Adrenal gland (tissue), 9 donors: ENCODE measurements at regions not wholly inside any gene's neighbourhood (a gene's known extent, or its start where the extent isn't known, plus 50 kb on each side); places are given as distances from the start of the nearest gene placed in this dataset.
A peak's percentile ranks its signal among the peaks of the same experiment; 100 is the strongest.

ENCODE experiments used
- DNase-seq, 7 donors: peaks; one replicate each; pipeline ENCODE4 v3.0.0-alpha.2; 2019 to 2020
- H3K27ac ChIP-seq, 5 donors: fragments of 200-600 bp; sonication (generic) in 4 of 5; 1 replicate in 3 of 5; 2 replicates in 2 of 5; pipeline versions ENCODE4 v1.5.1 to v1.8.0; 2016 to 2020; ENCODE audit warnings: mild to moderate bottlenecking in 1 of 5
- H3K27me3 ChIP-seq: fragments of 200-600 bp; 2 replicates; pipeline ENCODE4 v1.8.0; 2021
- H3K36me3 ChIP-seq, 2 donors: fragments of 200-600 bp; replicated peaks in 1 of 2; 1 replicate in 1 of 2; 2 replicates in 1 of 2; pipeline versions ENCODE4 v1.5.1 to v1.8.0; 2018 to 2022
- H3K4me1 ChIP-seq, 2 donors: fragments of 200-600 bp; replicated peaks in 1 of 2; 1 replicate in 1 of 2; 2 replicates in 1 of 2; pipeline versions ENCODE4 v1.5.1 to v1.8.0; 2018 to 2021
- H3K4me3 ChIP-seq, 4 donors: fragments of 200-600 bp; sonication (generic) in 3 of 4; one replicate each; pipeline ENCODE4 v1.5.1; 2016 to 2018
- H3K9me3 ChIP-seq, 3 donors: fragments of 200-600 bp; sonication (generic) in 1 of 3; replicated peaks in 1 of 3; 1 replicate in 2 of 3; 2 replicates in 1 of 3; pipeline versions ENCODE4 v1.5.1 to v1.8.0; 2016 to 2021
- POLR2A ChIP-seq, 2 donors: fragments of 450-650 bp; IDR thresholded peaks; one replicate each; pipeline ENCODE4 v1.6.1; 2017; ENCODE audit warnings: antibody characterized with exemption in 2 of 2, mild to moderate bottlenecking in 2 of 2, moderate library complexity in 1 of 2
- WGBS, 4 donors: extraction: QIAGEN DNeasy Blood & Tissue Kit in 2 of 4; methylation state at CpG; one replicate each; pipeline versions ENCODE4 v1.1.5 to v1.1.7; 2013 to 2017; 5-methylcytosine and 5-hydroxymethylcytosine counted together
- intact Hi-C, 2 donors: fragments of 100-400 bp; cut with DNase I; formaldehyde crosslinking; loops; one replicate each; pipeline versions ENCODE4 v1.14.1 to v1.15.0; 2022 to 2023
- TF ChIP-seq, protein P1 (sequence below), 6 experiments: fragments of 450-650 bp in 4 of 6; fragments of 200-600 bp in 2 of 6; sonication (generic) in 1 of 6; IDR thresholded peaks; 1 replicate in 5 of 6; 2 replicates in 1 of 6; pipeline versions ENCODE4 v1.5.1 to v1.8.0; 2016 to 2021; ENCODE audit warnings: antibody characterized with exemption in 6 of 6, mild to moderate bottlenecking in 2 of 6, moderate library complexity in 1 of 6
- donor health status: healthy with polysubstance abuse.
- donor health status: Bipolar disorder and iron deficiency.
- donor health status: DM: yes; HTN: yes; CAD: no.
- donor health status: DM: no; HTN: no; CAD: no.
- donor health status: DM: no; HTN: no; CAD: no.

DNA sequence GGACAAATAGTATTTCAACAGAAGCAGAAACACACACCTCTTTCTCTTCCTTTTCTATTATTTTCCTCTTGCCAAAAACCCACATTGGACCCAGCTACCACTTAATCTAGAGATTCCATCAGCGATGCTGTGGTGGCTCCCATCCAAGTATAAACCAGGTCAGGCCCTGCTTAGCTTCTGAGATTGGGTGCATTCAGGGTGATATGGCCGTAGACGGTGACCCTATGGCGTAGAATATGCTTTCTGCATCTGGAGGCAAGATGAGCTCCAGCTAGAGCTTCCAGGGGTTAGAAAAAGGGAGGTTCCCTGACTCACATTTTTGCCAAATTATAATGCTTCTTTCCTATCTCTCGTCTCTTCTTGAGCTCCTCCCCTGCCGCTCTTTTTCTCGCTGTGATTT is 66.5 kb downstream of the TNP1 start:
- WGBS, 4 donors, result 92 to 97% (median 93%) methylated on average over 7 of the region's 7 CpGs
- peaks cover 0 to 6% of the 10 kb centered on the region in 2 donors for H3K4me1 ChIP-seq
- DNase-seq, result no peak
- no peaks in the 10 kb centered on the region for H3K9me3 ChIP-seq
- H3K4me3 ChIP-seq, result no peak overlapping the region
- H3K36me3 ChIP-seq, result no peaks in the 10 kb centered on the region
- H3K27ac ChIP-seq, result no peak overlapping the region
- no peak for TF ChIP-seq POLR2A (IDR thresholded peaks at IDR 0.05)
- TF ChIP-seq, protein P1, sequence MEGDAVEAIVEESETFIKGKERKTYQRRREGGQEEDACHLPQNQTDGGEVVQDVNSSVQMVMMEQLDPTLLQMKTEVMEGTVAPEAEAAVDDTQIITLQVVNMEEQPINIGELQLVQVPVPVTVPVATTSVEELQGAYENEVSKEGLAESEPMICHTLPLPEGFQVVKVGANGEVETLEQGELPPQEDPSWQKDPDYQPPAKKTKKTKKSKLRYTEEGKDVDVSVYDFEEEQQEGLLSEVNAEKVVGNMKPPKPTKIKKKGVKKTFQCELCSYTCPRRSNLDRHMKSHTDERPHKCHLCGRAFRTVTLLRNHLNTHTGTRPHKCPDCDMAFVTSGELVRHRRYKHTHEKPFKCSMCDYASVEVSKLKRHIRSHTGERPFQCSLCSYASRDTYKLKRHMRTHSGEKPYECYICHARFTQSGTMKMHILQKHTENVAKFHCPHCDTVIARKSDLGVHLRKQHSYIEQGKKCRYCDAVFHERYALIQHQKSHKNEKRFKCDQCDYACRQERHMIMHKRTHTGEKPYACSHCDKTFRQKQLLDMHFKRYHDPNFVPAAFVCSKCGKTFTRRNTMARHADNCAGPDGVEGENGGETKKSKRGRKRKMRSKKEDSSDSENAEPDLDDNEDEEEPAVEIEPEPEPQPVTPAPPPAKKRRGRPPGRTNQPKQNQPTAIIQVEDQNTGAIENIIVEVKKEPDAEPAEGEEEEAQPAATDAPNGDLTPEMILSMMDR (IDR thresholded peaks at IDR 0.05), result no peak
- intact Hi-C loops, result no loop called here
- no peaks in the 10 kb centered on the region for H3K27me3 ChIP-seq

DNA sequence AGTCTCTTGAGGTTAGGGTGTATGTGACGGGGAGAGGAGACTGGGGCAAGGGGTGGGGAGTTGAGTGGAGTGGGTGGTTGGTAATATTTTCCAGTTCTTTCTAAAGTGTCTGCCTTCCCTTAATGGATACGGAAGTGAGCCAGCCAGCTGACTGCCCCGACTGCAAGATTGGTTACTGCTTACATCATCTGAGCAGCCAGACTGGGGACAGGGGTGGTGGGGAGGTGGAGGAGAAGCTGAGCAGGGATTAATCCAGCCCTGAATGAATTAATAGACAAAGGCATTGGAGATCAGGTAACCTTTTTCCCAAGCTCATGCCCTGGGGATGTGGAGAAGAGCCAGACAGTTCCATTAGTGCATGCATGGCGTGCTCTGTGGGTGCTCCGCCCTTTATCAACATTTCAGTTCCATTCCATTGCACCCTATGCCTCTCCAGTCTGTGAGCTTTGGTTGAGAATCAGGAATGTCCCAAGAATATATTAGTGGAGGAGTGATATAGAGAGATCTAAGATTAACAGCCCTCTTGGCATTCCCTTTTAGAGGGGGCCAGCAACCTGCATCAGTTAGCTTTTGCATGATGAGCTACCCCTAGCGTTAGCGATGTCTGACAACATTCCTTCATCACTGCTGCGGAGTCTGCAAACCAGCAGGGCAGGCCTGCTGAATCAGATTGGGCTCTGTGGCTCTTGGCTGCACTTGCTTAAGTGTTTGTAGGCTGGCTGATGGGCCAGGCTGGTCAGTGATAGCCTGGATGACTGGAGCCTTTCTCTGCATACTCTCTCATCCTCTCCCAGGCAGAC is 67.4 kb downstream of the TNP1 start:
- peak overlapping the region in 2 of 5 donors; percentile 30 to 62 for H3K27ac ChIP-seq
- no peak for TF ChIP-seq POLR2A (IDR thresholded peaks at IDR 0.05)
- TF ChIP-seq, protein P1 (IDR thresholded peaks at IDR 0.05), result no peak
- peaks cover 0 to 6% of the 10 kb centered on the region in 2 donors for H3K4me1 ChIP-seq
- peak in 3 of 7 donors; percentile 13 to 64 (median 26) for DNase-seq
- H3K9me3 ChIP-seq, result no peaks in the 10 kb centered on the region
- H3K4me3 ChIP-seq, result no peak overlapping the region
- 70 to 79% (median 78%) methylated on average over 8 of the region's 8 CpGs for WGBS, 4 donors
- no peaks in the 10 kb centered on the region for H3K27me3 ChIP-seq
- intact Hi-C loops, result no loop called here
- no peaks in the 10 kb centered on the region for H3K36me3 ChIP-seq

DNA sequence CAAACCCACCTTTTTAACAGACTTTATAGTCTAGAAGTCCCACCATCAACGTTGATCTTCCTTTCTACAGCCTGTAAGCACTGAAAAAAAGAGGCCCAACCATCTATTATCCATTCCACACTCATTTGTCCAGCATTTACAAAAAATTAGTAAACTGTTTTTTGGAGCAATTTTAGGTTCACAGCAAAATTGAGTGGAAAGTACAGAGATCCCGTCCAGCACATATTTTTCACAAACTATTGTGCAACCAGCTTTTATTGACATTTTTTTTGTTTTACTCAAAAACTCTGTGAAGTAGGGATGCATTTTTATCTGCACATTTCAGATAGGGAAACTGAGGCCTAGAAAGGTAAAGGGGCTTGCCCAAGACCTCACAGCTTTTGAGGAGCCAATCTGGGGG is 68.6 kb downstream of the TNP1 start:
- DNase-seq, result no peak

DNA sequence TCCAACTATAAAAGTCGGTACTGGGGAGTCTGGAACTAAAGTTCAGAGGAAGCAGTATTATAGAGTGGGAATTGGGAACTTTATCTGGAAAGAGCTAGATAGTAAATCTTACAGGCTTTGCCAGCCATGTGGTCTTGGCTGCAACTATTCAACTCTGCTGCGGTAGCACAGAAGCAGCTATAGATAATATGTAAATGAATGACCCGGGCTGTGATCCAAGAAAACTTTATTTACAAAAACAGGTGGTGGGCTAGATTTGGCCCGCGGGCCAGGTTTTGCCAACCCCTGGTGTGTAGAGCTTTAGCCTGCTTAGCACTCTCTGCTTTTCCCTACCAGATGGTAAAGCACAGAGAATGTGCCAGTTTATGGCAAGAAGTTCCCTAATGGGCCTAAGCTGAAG is 70.8 kb downstream of the TNP1 start:
- no peak overlapping the region for H3K27ac ChIP-seq
- no peaks in the 10 kb centered on the region for H3K4me1 ChIP-seq
- H3K27me3 ChIP-seq, result no peaks in the 10 kb centered on the region
- H3K36me3 ChIP-seq, result no peaks in the 10 kb centered on the region
- WGBS, 4 donors, result 87 to 90% (median 89%) methylated on average over 5 of the region's 5 CpGs
- no peak overlapping the region for H3K4me3 ChIP-seq
- H3K9me3 ChIP-seq, result no peaks in the 10 kb centered on the region
- no peak for TF ChIP-seq POLR2A (IDR thresholded peaks at IDR 0.05)
- TF ChIP-seq, protein P1 (IDR thresholded peaks at IDR 0.05), result no peak
- intact Hi-C loops, result no loop called here
- DNase-seq, result no peak

More for the DNA sequence above, 68.6 kb downstream of the TNP1 start:
- peaks cover 0 to 6% of the 10 kb centered on the region in 2 donors for H3K4me1 ChIP-seq
- no peaks in the 10 kb centered on the region for H3K27me3 ChIP-seq
- intact Hi-C loops, result no loop called here
- WGBS, 4 donors, result 56 to 73% (median 63%) methylated on average over 2 of the region's 2 CpGs
- H3K4me3 ChIP-seq, result no peak overlapping the region
- TF ChIP-seq, protein P1 (IDR thresholded peaks at IDR 0.05), result no peak
- TF ChIP-seq POLR2A (IDR thresholded peaks at IDR 0.05), result no peak
- H3K36me3 ChIP-seq, result no peaks in the 10 kb centered on the region
- H3K9me3 ChIP-seq, result no peaks in the 10 kb centered on the region
- peak overlapping the region in 2 of 5 donors; percentile 30 to 52 for H3K27ac ChIP-seq
